ENCODE measurements at regions not wholly inside any gene's neighbourhood (a gene's known extent, or its start where the extent isn't known, plus 50 kb on each side); places are given as distances from the start of the nearest gene placed in this dataset.

- no peak for TF ChIP-seq POLR2A (IDR thresholded peaks at IDR 0.05)
- TF ChIP-seq, protein P1, sequence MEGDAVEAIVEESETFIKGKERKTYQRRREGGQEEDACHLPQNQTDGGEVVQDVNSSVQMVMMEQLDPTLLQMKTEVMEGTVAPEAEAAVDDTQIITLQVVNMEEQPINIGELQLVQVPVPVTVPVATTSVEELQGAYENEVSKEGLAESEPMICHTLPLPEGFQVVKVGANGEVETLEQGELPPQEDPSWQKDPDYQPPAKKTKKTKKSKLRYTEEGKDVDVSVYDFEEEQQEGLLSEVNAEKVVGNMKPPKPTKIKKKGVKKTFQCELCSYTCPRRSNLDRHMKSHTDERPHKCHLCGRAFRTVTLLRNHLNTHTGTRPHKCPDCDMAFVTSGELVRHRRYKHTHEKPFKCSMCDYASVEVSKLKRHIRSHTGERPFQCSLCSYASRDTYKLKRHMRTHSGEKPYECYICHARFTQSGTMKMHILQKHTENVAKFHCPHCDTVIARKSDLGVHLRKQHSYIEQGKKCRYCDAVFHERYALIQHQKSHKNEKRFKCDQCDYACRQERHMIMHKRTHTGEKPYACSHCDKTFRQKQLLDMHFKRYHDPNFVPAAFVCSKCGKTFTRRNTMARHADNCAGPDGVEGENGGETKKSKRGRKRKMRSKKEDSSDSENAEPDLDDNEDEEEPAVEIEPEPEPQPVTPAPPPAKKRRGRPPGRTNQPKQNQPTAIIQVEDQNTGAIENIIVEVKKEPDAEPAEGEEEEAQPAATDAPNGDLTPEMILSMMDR (IDR thresholded peaks at IDR 0.05), result no peak
- WGBS, 2 donors, result 88 to 89% methylated on average over 4 of the region's 4 CpGs
- Histone ChIP-seq H3K9me3 (no peaks in the 10 kb centered on the region), H3K4me1 (no peaks in the 10 kb centered on the region), H3K27me3 (no peaks in the 10 kb centered on the region), H3K36me3 (ENCODE audit: low read depth, missing control alignments) (no peaks in the 10 kb centered on the region), H3K4me3 (no peak overlapping the region), H3K27ac (no peak overlapping the region)
- intact Hi-C loops (cut with DNase I; ENCODE audit: low total_unique reads), result no loop called here
- no peak for DNase-seq
Measured at GRCh38 chr1:80194221-80194620, 1187.7 kb upstream of the ADGRL4 start.

- H3K27ac ChIP-seq, result no peak overlapping the region
- DNase-seq, result no peak
- H3K4me3 ChIP-seq, result no peak overlapping the region
- TF ChIP-seq, protein P1 (IDR thresholded peaks at IDR 0.05), result no peak
- TF ChIP-seq POLR2A (IDR thresholded peaks at IDR 0.05), result no peak
- H3K4me1 ChIP-seq, result no peaks in the 10 kb centered on the region
- H3K27me3 ChIP-seq, result no peaks in the 10 kb centered on the region
- H3K36me3 ChIP-seq (ENCODE audit: low read depth, missing control alignments), result no peaks in the 10 kb centered on the region
- no peaks in the 10 kb centered on the region for H3K9me3 ChIP-seq
- intact Hi-C loops (cut with DNase I; ENCODE audit: low total_unique reads), result no loop called here
Measured at GRCh38 chr1:80181418-80181817, 1174.9 kb upstream of the ADGRL4 start.

DNA sequence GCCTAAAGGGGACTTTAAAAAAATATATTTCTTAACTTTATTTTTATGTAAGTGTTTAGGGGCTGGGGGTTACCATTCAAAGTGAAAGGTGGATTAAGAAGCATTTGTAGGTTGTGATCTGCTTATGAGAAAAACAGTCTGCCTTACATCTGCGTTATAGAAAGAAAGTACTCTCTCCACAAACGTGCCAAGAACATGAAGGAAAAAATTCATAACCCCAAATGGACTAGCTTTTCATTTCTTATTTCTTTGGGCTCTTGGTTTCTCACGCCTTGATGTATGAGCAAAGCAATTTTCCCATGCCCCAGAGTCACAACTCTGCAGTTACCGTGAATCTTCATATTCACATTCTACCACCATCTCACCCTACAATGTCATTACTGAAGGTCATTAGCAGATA lies 1165.1 kb upstream of the ADGRL4 start:
- no peaks in the 10 kb centered on the region for H3K36me3 ChIP-seq (ENCODE audit: low read depth, missing control alignments)
- WGBS, 2 donors, result 82 to 90% methylated on average over 4 of the region's 4 CpGs
- H3K9me3 ChIP-seq, result no peaks in the 10 kb centered on the region
- no peaks in the 10 kb centered on the region for H3K27me3 ChIP-seq
- no peaks in the 10 kb centered on the region for H3K4me1 ChIP-seq
- intact Hi-C loops (cut with DNase I; ENCODE audit: low total_unique reads), result no loop called here
- no peak for DNase-seq
- TF ChIP-seq POLR2A (IDR thresholded peaks at IDR 0.05), result no peak
- TF ChIP-seq, protein P1 (IDR thresholded peaks at IDR 0.05), result no peak
- H3K27ac ChIP-seq, result no peak overlapping the region
- H3K4me3 ChIP-seq, result no peak overlapping the region

GRCh38 chr1:80170811-80171485 lies 1164.4 kb upstream of the ADGRL4 start:
- no peak overlapping the region for H3K27ac ChIP-seq
- 61 to 71% methylated on average over 1 of the region's 1 CpG for WGBS, 2 donors
- intact Hi-C loops (cut with DNase I; ENCODE audit: low total_unique reads), result no loop called here
- H3K4me3 ChIP-seq, result no peak overlapping the region
- no peaks in the 10 kb centered on the region for H3K27me3 ChIP-seq
- no peaks in the 10 kb centered on the region for H3K4me1 ChIP-seq
- H3K36me3 ChIP-seq (ENCODE audit: low read depth, missing control alignments), result no peaks in the 10 kb centered on the region
- TF ChIP-seq, protein P1 (IDR thresholded peaks at IDR 0.05), result no peak
- TF ChIP-seq POLR2A (IDR thresholded peaks at IDR 0.05), result no peak
- DNase-seq, result peak; percentile 18
- no peaks in the 10 kb centered on the region for H3K9me3 ChIP-seq

GRCh38 chr1:80164150-80164549 lies 1157.6 kb upstream of the ADGRL4 start:
- DNase-seq, result no peak
- no peaks in the 10 kb centered on the region for H3K9me3 ChIP-seq
- H3K27ac ChIP-seq, result no peak overlapping the region
- H3K4me1 ChIP-seq, result no peaks in the 10 kb centered on the region
- no peaks in the 10 kb centered on the region for H3K27me3 ChIP-seq
- no peak for TF ChIP-seq POLR2A (IDR thresholded peaks at IDR 0.05)
- TF ChIP-seq, protein P1 (IDR thresholded peaks at IDR 0.05), result peak in 1 of 3 experiments; percentile 9
- intact Hi-C loops (cut with DNase I; ENCODE audit: low total_unique reads), result no loop called here
- no peak overlapping the region for H3K4me3 ChIP-seq
- H3K36me3 ChIP-seq (ENCODE audit: low read depth, missing control alignments), result no peaks in the 10 kb centered on the region
